ENCODE measurements at regions not wholly inside any gene's neighbourhood (a gene's known extent, or its start where the extent isn't known, plus 50 kb on each side); places are given as distances from the start of the nearest gene placed in this dataset.

DNA sequence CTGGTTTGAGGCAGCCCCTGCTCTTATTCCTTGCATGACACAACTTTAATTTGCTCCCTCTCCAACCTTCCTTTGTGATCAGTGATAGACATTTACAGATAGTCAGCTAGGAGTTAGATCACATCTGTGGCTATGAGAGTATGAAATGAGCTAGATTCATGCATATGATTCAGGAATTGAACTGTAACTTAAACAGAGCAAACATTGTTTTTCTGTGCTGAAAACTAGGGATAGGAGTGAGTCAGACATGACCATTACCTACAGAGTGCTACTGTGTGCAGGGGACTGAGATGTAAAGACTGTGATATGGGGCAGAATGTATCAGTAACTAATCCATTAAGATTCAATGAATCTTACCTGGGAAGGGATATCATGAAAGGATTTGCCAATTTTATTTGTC, 279.4 kb upstream of the SPTLC3 start:
- TF ChIP-seq, protein P1, sequence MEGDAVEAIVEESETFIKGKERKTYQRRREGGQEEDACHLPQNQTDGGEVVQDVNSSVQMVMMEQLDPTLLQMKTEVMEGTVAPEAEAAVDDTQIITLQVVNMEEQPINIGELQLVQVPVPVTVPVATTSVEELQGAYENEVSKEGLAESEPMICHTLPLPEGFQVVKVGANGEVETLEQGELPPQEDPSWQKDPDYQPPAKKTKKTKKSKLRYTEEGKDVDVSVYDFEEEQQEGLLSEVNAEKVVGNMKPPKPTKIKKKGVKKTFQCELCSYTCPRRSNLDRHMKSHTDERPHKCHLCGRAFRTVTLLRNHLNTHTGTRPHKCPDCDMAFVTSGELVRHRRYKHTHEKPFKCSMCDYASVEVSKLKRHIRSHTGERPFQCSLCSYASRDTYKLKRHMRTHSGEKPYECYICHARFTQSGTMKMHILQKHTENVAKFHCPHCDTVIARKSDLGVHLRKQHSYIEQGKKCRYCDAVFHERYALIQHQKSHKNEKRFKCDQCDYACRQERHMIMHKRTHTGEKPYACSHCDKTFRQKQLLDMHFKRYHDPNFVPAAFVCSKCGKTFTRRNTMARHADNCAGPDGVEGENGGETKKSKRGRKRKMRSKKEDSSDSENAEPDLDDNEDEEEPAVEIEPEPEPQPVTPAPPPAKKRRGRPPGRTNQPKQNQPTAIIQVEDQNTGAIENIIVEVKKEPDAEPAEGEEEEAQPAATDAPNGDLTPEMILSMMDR (IDR thresholded peaks at IDR 0.05) = no peak
- TF ChIP-seq POLR2A (IDR thresholded peaks at IDR 0.05) = no peak

Measured in tibial nerve (tissue), 3 donors.